Inflammatory macrophage treated with lipopolysaccharide for 1 hour (primary cell): ENCODE measurements at regions not wholly inside any gene's neighbourhood (a gene's known extent, or its start where the extent isn't known, plus 50 kb on each side); places are given as distances from the start of the nearest gene placed in this dataset.
"Not testable (repeated sequence)": the region's sequence is repeated elsewhere in the genome, so short reads cannot be mapped to it uniquely, and the experiment has no call there.

Experiments
- DNase-seq, 2 donors: peaks; one replicate each; pipeline ENCODE4 v3.0.0-alpha.2; 2020 to 2022

DNA sequence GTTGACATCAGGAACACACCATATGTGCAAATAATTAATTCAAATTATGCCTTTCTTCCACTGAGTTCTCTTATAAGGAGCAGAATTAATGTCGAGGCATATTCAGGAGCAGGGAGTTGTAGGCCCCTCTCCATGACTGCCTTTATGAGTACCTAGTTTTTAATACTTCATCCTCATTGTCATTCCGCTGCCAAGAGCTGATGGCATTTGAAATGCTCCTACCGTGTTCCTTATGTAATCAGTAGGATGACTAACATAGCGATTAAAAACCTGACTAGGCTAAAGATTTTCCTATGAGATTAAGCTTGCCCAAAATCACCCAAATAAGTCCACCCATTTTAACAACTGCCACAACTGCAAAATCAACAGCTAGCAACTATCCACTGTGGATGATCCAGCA lies 220.6 kb downstream of the DHX15 start:
- DNase-seq: no peak

DNA sequence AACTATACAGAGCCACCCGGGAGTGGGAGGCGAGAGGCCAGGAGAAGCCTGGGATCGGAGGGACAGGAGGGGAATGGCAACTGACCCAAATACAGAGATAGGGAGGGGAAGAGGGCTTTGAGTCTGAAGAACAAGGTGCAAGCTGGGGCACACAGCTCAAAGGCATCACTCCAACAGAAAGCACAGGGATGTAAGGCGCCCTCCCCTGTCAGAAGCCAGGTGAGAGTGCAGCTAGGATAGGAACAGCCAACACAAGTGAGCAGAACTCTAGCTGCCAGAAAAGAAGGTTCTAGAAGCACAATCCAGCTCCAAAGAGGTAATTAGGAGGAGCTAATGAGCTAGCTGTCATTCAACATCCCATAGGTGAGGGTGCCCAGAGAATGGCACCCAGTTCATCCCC lies 232.2 kb downstream of the DHX15 start:
- DNase-seq: no peak

DNA sequence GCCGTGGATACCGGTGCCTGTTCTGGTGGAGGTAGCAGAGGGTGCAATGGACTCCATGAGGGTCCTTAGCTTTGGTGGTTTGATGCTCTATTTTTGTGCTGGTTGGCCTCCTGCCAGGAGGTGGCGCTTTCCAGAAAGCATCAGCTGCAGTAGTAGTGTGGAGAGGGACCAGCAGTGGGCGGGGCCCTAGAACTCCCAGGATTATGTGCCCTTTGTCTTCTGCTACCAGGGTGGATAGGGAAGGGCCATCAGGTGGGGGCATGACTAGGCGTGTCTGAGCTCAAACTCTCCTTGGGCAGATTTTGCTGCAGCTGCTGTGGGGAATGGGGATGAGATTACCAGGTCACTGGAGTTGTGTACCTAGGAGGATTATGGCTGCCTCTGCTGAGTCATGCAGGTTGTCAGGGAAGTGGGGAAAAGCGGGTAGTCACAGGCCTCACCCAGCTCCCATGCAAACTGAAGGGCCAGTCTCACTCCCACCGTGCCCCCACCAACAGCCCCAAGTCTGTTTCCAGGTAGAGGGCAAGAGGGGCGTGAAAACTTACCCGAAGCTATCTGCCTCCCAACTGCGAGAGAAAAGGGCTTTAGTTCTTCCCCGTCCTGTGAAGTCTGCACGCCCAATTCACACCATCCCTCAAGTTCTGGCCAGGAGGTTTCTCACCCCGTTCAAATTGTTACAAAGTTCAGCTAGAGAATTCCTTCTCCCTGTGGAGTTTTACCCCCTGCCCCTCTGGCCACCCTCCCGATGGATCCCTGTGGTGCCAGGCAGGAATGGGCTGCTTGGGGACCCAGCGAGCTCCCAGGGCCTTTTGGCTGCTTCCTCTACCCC lies 235.0 kb downstream of the DHX15 start:
- not testable (repeated sequence) for DNase-seq

DNA sequence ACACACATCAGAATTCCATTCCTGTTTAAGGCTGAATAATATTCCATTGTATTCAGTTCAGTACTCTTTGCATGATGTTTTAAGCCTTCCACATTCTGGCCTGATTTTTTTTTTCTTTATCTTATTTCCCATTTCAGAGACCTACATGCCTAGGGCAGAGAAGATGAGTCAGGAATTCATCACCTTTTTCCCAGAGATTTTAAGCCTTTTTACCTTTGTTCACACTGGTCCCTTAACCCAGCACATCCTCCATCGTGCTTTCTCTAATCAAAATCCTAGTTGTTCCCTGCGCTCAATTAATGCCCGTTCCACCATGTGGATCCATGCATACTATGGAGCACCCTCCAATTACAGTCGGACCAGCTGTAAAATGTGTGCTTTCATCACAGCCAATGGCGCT lies 245.1 kb downstream of the DHX15 start:
- DNase-seq: no peak

DNA sequence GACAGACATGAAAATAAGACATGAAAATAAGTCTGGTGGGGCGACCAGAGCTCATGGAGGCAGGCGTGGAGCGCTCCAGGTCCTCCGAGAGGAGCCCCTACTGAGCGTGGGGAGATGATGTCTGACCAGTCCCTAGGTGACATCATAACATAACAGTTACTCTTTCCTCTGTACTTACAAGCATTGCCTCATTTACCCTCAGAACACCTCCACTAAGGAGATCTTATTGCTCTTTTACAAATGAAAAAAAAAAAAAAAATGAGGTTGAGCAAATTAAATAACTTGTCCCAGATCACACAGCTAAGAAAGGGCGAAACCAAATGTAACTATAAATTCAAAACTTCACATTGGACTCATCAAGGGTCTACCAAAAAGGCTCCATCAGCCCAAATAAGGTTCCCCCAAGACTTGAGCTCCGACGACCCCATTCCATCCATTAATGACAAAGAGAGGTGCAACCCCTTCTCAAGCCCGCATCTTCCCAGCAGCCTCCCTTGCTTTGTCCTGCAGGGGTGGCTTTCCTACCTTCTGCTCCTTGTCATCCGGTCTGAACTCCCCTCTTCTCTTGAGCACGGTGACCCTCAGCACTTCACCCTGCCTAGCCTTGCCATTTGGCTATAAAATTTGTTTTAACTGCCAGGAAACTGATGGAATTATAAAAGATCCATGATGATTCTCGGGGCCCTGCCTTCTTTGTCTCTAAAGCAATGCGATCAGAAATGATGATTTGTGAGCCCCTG lies 246.7 kb downstream of the DHX15 start:
- no peak for DNase-seq

DNA sequence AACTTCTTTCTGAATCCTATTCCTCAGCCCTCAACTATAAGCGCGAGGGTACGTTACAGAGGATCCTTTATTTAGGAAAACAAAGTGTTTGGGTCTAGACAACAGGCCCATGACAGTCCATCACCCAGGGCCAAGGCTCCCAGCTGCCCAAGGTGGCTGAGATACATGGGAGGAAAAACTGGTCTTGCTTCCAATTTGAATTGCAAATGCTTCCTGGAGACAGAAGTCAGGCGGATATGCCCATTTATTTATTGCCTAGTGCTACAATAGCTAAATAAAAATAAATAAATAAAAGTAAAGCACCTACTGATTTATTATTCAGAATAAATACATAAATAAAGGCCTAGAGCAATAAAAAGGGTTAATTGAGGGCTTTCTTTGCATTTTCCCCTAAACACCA lies 248.7 kb downstream of the DHX15 start:
- no peak for DNase-seq

DNA sequence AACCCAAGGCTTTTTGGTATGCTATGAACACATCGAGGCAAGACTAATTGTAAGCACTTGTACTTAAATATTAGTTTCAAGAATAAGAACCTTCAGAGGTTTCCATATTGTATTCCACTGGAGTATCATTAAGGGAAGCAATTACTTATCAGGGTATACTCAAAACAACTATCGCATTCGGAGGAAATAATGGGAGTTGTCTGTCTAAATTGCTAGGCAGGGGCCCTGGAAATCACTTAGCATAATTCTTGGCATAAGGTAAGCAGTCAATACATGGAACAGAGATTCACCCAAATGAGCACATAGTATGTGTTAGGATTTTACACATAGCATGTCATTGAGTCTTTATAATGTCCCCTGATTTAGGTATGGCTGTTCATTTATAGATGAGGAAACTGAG lies 249.4 kb downstream of the DHX15 start:
- DNase-seq: no peak

DNA sequence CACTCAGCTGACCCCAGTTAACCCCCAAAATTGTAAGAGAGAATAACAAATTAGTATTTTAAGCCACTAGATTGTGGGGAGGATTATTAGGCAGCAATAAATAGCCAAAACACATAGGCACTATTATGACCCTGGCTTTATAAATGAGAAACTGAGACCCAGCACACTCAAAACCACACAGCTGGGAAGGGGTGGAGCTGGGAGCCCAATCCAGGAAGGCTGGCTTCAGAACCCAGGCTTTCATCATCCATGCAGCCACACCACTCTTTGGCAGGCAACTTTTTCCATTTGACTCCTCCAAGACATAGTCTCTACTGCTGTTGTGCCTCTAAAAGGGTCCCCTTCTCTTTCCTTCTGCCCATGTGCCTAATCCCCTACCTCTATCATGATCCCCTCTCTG lies 253.8 kb downstream of the DHX15 start:
- DNase-seq: no peak

DNA sequence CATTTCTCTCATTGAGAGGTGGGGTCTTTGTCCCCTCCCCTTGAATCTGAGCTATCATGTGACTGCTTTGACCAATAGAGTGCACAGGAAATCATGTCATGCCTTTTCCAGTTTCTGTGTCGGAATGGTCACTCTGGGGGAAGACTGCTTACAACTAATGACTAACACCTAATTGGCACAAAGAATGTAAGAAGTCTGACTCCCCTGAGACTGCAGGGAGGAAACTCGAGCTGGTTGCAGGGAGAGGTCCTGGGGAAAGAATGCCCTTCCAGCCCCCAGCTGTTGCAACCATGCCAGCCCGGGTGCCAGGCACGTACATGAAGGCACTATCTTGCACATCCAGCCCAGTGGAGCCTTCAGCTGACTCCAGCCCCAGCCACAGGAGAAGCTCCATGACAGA lies 254.2 kb downstream of the DHX15 start:
- DNase-seq: no peak

DNA sequence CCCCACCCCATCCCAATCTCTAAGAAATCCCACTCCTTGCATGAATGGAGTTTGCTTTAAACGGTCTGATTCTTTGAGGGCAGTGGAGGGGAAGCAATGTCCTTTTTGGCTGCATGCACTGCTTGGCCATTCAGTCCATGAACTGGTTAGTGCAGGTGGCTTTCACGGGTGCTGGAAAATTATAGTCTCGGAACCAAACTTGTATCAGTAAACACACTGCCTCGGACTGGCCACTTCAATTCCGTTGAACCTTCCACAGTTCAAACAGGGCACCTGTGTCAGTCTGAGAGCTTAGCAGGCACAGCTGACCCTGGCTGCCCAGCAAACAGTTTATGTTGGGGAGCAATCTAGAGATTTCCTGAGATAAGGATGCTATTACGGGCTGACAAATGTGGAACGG lies 255.6 kb downstream of the DHX15 start:
- DNase-seq: no peak

DNA sequence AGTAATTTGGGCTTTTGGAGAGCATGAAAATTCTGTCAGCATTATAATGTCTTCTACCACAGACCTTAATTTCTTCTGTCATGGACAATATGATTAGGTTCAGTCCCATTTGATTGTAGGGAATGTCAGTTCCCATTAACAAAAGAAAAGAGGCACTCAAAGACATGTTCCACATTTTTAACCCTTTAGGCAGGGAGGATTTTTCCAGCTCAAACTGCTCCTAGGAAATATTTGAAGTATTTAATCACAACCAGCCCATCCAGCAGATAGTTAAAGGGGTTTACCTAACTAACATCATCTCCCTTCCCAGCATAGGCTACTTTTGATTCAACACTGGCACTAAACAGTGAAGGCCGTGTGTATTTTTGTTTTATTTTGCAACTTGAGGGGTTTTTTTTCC lies 256.0 kb downstream of the DHX15 start:
- no peak for DNase-seq

DNA sequence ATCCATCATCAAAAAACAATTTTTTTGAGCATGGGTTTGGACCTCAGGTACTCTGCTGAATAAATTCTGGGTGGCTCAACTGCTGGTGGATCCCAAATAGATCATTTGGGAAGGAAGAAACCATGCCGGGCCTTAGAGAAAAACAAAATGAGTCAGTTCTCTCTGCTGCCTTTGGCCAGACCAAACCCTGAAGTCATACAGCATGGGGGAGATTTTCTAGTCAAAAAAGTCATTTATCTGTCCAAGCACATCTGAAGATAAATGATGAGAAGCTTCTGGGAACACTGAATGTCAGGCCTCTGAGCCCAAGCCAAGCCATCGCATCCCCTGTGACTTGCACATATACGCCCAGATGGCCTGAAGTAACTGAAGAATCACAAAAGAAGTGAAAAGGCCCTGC lies 261.4 kb downstream of the DHX15 start:
- no peak for DNase-seq

DNA sequence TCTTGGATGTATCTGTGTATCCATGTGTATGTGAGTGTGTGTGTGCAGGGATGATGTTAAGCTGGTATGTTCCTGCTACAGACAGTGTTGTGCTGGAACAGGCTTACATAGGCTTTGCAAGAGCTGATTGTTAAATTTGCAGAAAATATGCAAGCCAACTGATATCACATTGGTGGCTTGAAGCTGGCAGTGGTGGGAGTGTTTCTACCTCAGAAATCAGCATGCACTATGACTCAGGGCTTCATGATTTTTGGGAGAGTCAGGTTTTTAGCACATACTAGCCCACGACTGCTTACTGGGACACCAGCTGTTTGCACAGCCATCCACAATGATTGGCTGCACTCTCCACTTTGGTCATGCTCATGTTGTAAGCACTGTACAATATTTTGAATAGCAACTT lies 261.8 kb downstream of the DHX15 start:
- DNase-seq: no peak

DNA sequence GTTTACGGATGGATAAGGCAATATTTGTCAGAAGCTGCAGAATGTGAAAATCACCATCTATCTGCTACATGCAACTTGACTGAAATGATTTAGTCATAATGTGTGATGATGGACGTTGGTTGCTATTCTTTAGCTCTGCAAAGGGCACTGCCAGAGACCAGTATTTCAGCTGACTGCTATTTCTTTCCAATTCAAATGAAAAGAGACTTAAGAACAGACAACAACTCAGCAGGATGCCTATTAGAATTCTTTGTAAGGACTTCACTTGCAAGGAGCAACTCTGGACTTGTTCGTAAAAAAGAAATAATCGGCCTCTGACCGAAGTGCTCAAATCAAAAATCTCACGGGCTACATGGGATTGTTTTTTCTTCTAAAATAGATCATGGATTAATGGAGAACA lies 262.7 kb downstream of the DHX15 start:
- no peak for DNase-seq

DNA sequence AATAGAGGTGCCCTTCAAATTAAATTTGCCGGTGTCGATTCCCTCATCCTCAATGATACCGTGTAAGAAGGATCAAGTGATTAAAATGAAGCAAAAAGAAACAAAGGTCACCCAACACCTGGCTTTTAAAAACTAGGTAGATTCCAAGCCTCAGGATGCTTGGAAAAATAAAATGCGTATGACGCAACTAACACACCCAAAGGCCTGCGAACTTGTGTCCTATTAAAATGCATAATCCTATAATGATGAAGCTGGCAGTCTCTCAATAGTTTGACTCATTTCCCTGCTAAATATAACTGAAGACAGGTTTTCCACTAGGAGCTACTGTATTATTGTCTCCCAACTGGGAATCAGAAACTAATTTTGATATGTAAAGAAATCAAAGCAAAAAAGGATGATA lies 263.2 kb downstream of the DHX15 start:
- no peak for DNase-seq

DNA sequence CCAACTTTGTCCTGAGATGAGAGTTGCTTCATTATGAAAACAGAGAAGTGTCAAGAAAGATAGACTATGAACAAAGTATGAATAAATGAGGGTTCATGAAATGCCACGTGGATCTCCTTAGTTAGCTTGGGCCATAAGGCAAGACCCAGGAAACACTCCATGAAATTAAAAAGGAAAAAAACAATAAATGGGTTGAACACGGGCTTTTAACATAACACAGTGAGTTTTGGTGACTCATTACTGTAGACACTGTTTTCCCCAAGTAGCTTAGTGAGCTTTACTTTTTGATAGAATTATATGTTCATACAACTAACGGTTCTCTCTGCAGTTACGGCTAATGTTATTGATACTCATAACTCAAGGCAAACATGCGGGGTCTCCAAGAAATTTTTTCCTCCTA lies 265.0 kb downstream of the DHX15 start:
- no peak for DNase-seq

DNA sequence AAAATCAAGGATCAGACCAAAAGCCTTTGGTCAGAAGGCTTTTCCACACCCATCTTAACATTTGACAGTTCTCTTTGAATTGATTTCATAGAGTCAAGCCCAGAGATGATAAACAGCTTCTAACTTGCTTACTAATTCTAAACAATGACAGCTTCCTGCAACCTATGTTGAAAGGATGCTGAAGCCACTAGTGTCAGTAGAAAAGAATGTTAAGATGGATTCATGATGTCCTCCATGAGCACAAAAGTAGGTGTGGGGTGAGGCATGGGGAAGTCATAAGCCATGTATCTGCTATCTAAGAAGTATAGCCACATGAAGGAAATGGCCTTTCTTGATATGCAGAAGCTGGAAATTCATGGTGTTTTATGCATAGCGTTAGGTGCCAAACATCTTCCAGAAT lies 269.3 kb downstream of the DHX15 start:
- DNase-seq: no peak

DNA sequence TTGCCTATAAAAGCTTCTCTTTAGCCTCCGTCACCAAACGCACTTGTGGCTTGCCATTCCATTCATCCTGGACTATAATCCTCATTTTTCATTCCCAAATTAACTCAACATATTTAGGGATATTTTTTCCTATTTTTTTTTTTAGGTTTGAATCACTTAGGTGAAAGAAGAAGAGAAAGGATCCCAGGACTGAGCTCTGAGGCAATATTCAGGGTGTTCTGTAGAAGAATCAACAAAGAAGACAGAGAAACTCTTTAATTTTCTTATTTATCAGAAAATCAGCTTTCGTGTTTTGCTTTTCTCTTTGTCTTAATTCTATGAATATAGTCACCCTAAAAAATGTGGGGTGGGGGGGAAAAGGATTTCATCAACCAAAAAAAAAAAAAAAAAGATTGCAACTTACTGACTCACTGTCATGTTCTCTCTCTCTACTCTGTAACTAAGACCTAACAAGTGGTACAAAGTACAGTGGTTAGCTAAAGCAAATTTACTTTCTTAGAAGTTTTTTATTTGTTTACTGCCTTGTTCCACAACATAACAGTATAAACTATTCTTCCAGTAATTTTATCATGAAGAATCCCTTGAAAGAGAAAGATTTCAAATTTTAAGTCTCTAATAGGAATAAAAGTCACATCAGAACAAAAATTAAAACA lies 272.0 kb downstream of the DHX15 start:
- no peak for DNase-seq

DNA sequence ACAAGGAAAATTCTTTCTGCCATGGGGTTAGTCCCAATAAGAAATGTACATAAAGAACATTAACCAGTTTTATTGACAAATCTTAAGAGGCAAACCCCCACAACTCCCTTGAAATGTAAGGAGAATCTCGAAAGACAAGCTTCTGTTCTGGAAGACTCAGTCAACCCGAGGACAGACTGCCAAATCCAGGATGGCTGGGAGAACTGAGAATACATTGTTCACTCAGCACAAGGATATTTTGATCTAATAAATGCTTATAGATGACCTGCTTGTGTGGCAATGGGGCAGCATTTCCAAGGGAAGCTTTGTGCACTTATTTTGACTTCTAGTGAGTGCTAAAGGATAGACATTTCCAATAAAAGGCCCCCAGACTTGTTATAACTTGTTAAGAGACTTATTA lies 280.4 kb downstream of the DHX15 start:
- DNase-seq: no peak

DNA sequence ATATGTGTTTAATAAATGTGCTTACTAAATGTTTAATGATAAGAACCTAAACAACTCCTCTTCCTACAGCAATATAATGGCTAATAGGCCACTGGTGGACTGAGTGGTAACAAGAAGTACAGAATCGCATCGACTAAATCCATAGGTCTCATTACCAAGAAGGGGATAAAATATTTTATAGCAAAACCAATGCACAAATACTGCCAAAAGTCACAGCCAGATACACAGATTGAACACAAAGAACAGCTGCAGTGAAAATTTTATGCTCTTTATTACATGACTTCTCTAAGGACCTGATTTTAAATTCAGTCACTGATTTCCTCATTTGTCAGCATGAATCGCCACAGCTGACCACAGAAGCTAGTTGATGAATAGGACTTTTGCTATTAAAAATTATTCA lies 285.4 kb downstream of the DHX15 start:
- DNase-seq: no peak

DNA sequence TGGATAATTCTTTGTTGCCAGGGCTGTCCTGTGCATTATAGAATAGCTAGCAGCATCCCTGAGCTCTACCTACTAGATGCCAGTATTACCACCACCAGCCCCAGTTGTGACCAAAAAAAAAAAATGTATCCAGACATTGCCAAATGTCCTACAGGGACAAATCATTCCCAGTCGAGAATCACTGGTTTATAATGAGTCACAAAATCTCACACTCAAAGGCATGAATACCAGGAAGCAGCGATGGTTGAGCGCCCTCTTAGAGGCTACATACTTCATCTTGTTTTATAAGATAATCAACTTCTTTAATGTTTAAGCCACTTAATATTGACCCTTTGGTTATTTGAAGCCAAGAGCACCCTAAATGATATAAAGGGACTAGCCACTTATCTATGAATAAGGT lies 297.3 kb downstream of the DHX15 start:
- DNase-seq: no peak

DNA sequence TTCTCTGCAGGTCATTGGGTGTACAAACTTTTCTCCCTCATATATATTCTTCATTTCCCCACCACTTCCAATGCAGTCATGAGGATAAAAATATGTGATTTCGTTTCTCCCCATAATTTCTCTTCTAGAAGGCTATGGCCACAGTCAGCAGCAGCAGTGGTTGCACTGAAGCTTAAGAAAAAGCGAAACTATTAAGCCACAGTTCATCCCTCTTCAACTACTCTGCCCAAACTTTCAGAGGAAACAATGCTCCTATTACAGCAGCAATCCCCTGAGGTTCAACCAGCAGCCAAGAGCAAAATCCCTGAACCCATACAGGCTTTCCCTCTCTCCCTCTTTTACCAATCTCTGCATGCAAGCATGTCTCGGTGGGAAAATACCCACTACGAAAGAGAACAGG lies 298.6 kb downstream of the DHX15 start:
- DNase-seq: no peak

DNA sequence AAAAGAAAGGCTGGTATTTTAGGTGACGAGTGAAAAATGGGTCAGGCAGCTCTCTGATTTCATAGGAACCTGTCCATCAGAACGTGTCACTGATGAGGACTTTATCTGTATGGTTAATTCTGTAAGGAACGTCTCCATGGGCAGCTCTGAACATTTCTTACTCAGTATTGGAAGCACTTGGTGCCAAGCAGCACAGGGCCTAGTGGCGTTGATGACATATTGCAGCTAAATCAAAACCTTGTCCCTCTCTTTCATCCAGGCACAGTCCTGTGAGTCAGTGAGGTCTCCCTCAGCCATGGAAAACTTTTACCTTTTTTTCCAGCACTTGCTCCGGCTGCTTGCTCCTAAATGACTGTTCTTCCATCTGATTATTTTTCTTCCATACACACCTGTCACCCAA lies 301.9 kb downstream of the DHX15 start:
- DNase-seq: no peak

DNA sequence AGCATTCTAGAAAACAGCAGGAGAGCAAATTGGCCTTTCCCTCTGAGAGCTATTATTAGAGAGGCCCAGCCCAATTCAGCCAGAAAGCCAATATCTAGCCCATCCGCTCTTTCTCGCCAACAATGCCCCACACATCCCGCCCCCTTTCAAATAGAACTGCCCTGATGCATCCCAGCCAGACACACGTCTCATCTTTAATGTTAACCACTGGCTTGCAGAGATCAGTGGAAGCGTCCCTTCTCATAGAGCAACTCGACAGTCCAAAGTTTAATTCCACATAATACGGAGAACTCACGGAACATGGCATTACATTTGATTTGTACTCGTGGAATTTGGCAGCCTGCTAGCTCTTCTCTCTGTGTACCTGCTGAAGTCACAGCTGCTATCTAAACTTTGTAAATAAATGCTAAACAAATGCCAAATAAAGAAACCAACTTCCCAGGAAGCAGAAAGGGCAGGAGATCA lies 304.4 kb downstream of the DHX15 start:
- DNase-seq: no peak
